HG03103 (cell line): ENCODE measurements at regions not wholly inside any gene's neighbourhood (a gene's known extent, or its start where the extent isn't known, plus 50 kb on each side); places are given as distances from the start of the nearest gene placed in this dataset.
"Not testable (repeated sequence)": the region's sequence is repeated elsewhere in the genome, so short reads cannot be mapped to it uniquely, and the experiment has no call there.

ENCODE experiments used
- ATAC-seq: cut with Tn5 transposase; IDR thresholded peaks from one replicate; pipeline ENCODE4 v1.9.1; 2021; ENCODE audit warnings: low read depth; ENCODE audit not compliant: unreplicated experiment

GRCh38 chr7:85820702-85821443 is 634.0 kb upstream of the SEMA3D start:
- ATAC-seq, result no peak

- no peak for ATAC-seq
These were observed 628.7 kb upstream of the SEMA3D start for GRCh38 chr7:85815526-85815925.

DNA sequence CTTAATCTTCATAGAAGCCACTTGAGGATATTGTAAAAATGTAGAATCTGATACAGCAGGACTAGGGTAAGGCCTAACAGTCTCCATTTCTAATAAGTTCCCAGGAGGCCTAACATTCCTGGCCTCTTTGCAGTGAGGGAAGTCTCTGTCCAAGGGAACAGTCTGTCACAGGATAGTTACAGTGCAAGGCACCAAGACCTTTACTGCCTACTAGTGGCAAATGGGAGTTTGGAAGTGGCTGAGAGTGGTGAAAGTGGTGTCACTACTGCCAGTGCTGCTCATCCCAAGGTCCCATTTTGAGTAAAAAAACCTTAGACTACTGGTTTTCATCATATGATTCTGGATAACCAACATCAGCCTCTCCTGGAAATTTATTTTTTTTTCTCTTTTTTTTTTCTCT is 619.5 kb upstream of the SEMA3D start:
- ATAC-seq, result no peak

DNA sequence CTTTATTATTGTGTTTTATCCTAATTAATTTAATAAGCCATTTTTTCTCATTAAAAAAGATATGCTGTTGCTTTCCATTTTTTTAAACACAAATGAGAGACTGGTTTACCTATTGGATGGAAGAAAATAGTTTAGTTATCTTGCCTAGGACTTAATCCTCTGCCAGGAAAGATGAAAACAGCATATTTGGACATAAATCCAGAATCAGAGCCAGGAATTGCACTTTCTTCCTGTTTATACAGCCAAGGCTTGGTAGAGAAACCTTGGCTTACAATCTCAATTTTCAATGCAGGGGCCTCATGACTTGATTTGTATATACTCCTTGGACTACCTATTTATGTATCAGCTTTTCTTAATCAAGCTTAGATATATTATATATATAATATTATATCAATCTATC is 618.8 kb upstream of the SEMA3D start:
- ATAC-seq, result no peak

DNA sequence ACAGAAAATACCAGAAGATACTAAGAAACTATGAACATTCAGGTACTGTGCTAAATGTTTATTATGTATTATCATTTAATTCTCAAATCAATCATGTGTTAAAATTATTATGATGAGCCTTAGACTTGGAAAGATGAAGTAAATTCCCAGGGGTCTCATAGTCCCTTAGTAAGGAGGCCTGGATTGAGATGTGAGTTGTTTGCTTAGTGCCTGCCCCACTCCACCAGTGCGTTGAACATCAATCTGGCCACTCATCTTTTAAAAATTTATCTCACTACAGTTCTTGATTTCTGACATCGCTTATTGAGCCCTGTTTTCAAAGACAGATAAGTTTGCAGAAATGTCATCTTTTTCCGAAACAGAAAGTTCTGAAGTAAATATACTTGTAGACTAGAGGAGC is 618.4 kb upstream of the SEMA3D start:
- ATAC-seq, result no peak

DNA sequence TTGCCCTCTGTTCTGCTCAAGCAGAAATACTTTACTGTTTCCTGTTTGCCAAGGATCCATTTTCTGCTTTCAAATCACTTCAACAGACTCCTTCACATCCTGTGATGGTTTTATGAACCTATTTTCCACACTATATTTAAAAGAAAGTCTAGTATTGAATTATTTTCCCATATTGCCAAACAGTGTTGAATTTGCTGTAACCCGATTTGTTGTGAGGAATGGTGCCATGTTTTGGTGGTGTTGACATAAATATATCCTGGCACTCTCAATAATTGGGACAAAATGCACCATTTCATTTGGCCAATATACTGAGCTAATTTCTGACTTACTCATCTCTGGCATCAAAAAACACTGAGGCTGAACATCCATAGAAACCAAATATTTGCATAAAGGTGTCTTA is 615.4 kb upstream of the SEMA3D start:
- no peak for ATAC-seq

DNA sequence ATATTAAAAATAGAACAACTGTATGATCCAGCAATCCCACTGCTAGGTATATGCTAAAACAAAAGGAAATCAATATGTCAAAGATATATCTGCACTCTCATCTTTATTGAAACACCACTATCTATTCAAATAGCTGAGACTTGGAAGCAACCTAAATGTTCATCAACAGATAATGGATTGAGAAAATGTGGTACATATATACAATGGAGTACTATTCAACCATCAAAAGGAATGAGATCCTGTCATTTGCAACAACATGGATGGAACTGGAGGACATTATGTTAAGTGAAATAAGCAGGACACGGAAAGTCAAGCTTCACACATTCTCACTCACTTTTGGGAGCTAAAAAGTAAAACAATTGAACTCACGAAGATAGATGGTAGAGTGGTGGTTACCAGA is 610.1 kb upstream of the SEMA3D start:
- ATAC-seq, result no peak

- ATAC-seq, result not testable (repeated sequence)
These were observed 604.2 kb upstream of the SEMA3D start for GRCh38 chr7:85791098-85791497.

DNA sequence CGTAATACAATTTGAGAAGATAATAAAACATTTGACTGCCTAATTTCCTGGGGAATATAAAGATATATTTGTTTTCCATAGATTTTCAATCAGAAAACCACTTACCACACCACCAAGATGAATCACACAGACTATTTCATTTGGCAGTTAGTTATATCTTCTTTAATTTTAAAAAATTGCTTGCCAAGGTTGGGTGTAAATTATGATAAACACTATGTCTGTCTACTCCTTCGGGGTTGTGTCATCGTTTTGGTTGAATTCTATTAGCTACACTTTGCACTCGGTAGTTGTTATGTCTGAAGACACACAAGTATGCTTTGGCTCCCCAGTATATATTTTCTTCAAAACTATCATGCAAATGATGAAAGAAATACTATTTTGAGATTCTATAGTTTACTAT is 594.8 kb upstream of the SEMA3D start:
- no peak for ATAC-seq

DNA sequence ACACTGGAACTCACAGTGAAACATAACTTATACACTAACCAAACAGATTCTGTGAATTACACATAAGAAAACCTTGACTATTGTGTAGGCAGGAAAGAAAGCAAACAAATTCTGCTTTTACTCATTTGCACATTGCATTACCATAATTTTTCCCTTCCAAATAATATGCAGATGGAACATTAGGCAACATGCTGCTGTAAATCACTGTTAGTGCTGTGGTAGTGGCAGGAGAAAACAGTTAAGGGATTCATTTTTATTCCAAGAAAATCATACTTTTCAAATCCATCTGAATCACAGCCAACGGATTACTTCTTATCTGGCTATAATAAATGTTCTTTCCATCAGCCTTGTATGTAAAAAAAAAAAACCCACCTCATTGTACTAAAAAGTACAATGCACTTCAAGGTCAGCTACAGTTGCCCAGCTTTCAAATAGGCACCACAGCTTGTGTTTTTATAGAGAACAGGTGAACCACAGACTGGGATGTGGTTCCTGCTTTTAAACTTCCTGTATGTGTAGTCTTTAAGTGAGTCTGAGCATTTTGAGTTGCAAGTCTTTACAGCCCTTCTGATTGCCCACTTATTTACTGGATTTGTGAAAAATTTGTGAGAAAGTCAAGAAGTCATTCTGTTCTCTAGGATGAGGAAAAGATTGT is 590.0 kb upstream of the SEMA3D start:
- no peak for ATAC-seq

- no peak for ATAC-seq
These were observed 588.6 kb upstream of the SEMA3D start for GRCh38 chr7:85775431-85775830.

DNA sequence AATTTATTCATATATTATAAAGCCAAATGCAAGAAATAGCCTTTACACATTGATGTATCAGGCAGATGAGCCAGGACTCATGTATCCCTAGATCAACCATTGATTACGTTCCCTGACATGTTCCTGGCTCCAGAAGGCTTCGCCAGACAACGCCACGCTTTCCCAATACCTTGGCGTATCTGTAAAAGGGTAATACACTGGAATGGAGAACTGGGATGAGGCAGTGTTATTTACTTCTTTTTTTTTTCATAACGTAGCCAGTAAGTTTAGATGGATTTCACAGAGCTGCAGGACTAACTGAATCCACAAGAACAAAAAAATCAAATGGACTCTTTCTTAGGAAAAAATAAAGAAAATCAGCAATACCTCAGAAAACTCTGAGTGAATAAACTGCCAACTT is 588.1 kb upstream of the SEMA3D start:
- ATAC-seq, result no peak

DNA sequence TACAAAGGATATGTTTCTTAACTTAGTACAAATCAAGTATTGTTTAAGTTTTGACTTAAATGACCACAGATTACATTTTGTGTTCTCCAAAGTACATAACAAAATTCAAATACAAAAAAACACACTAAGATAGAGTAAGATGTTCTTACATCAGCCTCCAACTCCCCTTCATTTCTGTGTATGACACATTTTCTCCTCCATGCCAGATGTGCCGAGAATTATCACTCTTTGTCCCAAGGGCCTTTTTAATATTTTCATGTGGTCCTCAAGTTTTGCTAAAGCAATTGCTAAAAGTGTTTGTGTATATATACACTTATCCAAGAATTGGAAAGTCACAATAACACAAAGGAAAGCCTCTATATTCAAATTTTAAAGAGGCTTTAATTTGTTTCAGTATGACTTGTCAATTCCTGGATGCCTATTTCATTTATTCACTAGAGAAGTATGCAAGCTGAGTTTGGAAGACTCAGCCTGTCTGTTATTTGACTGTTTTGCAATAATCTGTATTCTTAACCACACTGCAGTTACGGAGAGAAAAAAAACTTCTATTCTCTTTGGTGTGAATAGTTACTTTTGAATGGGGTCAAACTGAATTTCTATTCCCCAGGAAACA is 586.4 kb upstream of the SEMA3D start:
- no peak for ATAC-seq

- ATAC-seq, result no peak
These were observed 584.7 kb upstream of the SEMA3D start for GRCh38 chr7:85771516-85771915.

DNA sequence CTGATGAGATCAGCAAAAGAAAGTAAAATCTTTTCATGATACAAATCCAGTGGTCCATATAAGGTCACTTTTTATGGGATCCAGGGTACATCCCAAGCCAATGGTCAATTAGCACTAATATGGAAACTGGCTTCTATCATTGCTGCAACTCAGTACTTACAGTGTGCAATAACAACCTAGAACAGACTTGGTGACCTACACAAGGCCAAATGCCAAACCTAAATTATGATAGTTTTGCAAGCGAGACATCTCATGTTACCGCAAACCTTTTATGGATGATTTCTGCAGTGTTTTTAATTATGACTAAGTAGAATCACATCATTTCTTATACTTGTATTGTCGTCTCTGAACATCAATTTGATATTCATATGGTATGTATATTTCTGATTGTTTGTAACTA is 583.5 kb upstream of the SEMA3D start:
- ATAC-seq, result no peak

- no peak for ATAC-seq
These were observed 578.9 kb upstream of the SEMA3D start for GRCh38 chr7:85765698-85766298.

DNA sequence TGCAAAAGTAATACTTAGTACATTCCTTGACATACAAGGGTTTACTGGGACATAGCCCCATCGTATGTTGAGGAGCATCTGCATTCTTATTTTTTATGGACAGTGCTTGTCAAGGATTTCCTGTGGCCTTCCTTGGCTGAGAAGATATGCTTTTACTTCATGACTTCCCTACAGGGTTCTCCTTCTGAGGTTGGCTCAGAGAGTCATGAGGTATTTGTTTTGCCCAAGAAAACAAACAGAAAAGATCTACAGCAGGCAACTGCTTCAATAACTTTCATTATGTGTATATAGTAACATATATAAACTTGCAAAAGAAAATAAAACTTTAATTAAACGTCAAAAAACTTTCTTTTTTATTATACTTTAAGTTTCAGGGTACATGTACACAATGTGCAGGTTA is 577.2 kb upstream of the SEMA3D start:
- ATAC-seq, result no peak

DNA sequence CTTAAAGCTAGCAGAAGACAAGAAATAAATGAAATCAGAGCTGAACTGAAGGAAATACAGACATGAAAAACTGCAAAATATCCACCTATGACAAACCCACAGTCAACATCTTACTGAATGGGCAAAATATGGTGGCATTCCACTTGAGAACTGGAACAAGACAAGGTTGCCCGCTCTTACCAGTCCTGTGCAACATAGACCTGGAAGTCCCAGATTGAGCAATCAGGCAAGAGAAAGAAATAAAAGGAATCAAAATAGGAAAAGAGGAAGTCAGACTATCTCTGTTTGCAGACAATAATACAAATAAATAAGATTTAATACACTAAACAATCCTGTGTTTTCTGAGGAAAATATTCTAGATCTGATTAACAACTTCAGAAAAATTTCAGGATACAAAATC is 570.5 kb upstream of the SEMA3D start:
- no peak for ATAC-seq

- peak; percentile 92 for ATAC-seq
These were observed 563.6 kb upstream of the SEMA3D start for GRCh38 chr7:85750454-85750949.

GRCh38 chr7:85749696-85750453 is 563.0 kb upstream of the SEMA3D start:
- ATAC-seq, result peak; percentile 23

DNA sequence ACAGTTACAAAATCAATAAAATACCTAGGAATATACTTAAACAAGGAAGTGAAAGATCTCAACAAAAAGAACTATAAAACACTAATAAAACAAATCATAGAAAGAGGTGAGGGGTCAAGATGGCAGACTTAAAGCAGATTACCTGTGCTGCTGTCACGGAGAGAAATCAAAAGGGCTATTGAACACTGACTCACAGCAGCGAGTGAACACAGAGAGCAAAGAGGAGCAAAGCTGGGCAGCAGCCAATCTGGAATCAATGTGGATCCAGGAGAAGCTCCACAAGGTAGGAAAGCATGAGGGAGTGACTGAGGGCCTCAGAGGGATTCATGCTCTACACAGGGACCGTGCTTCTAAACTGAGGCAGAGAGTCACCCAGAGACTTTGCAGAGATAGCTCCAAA is 562.0 kb upstream of the SEMA3D start:
- no peak for ATAC-seq
